BE2C (cell line): ENCODE measurements at regions not wholly inside any gene's neighbourhood (a gene's known extent, or its start where the extent isn't known, plus 50 kb on each side); places are given as distances from the start of the nearest gene placed in this dataset.
"Not testable (repeated sequence)": the region's sequence is repeated elsewhere in the genome, so short reads cannot be mapped to it uniquely, and the experiment has no call there.

Experiments
- DNase-seq: peaks from one replicate; pipeline ENCODE4 v3.0.0-alpha.2; 2020
- H3K27me3 ChIP-seq: fragments of 250-450 bp; sonication (Bioruptor Pico); 2 replicates; pipeline ENCODE4 v1.5.1; 2020; ENCODE audit warnings: mild to moderate bottlenecking
- H3K36me3 ChIP-seq: fragments of 250-450 bp; sonication (Bioruptor Pico); 2 replicates; pipeline ENCODE4 v1.5.1; 2020; ENCODE audit warnings: mild to moderate bottlenecking
- H3K4me1 ChIP-seq: fragments of 250-450 bp; sonication (Bioruptor Pico); 2 replicates; pipeline ENCODE4 v1.5.1; 2020
- H3K4me3 ChIP-seq: 2 replicates; pipeline ENCODE4 v1.5.1; 2011; ENCODE audit warnings: low read depth, low read length
- H3K9me3 ChIP-seq: fragments of 250-450 bp; sonication (Bioruptor Pico); 2 replicates; pipeline ENCODE4 v1.5.1; 2020
- TF ChIP-seq, protein P1 (sequence below): IDR thresholded peaks from 2 replicates; pipeline ENCODE4 v1.5.1; 2012; ENCODE audit warnings: mild to moderate bottlenecking, low read depth, low read length

DNA sequence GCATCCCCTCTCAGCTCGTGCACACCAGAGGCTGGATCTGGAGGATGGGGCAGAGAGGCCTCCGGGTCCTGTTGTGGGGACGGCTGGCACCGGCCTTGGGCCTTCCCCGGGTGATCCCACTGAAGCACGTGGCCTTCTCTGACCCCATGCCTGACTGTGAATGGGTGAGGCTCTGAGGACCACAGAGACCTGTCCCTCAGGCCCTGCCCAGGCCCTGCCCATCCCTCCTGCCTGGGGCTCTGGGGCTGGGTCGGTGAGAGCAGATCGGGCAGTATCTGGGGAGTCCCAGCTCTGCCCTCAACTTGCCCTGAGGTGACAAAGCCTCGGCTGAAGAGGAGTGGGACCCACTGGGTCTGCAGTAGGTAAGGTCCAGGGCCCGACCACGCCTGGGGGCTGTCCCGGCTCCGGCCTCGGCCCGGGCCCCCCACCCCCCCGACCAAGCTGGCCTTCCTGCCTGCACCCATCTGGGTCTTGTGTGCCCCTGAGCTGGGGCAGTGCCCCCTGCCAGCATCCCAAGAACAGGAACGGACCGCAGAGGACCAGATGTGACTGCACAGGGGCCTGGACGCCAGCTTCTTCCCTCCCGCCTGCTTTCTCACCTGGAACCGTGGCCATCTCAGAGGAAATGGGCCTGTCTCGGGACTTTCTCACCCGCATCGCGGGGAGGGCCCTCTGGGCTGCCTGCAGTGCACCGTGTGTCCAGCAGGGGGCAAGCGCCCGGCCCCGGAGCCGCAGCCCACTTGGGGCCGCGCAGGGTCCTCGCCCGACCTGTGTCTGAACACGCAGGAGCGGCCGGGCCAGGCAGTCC lies 255.9 kb downstream of the PARP8 start:
- DNase-seq, H3K9me3 ChIP-seq, H3K27me3 ChIP-seq, H3K36me3 ChIP-seq, H3K4me1 ChIP-seq, H3K4me3 ChIP-seq: not testable (repeated sequence)
- TF ChIP-seq, protein P1, sequence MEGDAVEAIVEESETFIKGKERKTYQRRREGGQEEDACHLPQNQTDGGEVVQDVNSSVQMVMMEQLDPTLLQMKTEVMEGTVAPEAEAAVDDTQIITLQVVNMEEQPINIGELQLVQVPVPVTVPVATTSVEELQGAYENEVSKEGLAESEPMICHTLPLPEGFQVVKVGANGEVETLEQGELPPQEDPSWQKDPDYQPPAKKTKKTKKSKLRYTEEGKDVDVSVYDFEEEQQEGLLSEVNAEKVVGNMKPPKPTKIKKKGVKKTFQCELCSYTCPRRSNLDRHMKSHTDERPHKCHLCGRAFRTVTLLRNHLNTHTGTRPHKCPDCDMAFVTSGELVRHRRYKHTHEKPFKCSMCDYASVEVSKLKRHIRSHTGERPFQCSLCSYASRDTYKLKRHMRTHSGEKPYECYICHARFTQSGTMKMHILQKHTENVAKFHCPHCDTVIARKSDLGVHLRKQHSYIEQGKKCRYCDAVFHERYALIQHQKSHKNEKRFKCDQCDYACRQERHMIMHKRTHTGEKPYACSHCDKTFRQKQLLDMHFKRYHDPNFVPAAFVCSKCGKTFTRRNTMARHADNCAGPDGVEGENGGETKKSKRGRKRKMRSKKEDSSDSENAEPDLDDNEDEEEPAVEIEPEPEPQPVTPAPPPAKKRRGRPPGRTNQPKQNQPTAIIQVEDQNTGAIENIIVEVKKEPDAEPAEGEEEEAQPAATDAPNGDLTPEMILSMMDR = peak; percentile 44

DNA sequence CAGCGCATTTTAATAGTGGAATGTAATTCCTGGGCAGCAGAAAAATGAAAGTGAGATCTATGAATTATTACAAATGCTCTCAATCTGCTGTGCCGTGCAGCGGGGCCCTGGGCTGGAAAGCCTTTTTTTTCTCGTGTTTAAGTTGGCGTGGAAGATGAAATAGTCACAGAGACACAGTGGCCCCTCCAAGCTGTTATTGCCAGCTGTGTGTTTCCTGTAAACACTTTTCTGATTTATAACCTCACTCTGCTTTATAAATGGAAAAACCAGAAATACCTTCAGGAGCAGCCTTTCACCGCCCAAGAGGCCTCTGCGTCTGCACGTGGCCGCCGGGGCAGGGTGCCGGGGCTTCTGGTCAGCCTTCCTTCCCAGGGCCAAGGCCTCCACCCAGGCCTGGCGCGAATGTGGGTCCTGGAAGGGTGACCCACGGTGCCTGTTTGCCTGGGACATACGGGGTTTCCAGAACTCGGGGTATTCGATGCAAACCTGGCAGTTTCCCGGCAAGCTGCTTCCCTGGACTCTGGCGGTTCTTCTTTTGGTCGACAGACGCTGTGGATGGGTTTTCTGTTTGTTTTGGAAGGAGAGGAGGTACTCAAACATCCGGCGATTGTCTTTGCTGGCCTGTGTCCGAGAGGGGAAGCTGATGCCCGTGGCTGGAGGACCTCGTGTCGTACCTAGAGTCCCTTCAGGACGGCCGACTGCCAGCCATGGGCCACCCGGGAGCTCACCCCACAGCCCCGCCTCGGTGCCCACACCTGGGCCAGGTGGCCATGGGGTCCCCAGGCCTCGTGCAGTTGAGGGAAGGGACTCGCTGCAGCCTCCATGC lies 256.7 kb downstream of the PARP8 start:
- TF ChIP-seq, protein P1 = no peak
- Histone ChIP-seq H3K4me3 (no peak overlapping the region), H3K9me3 (no peaks in the 10 kb centered on the region), H3K4me1 (no peaks in the 10 kb centered on the region), H3K36me3 (no peaks in the 10 kb centered on the region), H3K27me3 (no peaks in the 10 kb centered on the region)
- no peak for DNase-seq

DNA sequence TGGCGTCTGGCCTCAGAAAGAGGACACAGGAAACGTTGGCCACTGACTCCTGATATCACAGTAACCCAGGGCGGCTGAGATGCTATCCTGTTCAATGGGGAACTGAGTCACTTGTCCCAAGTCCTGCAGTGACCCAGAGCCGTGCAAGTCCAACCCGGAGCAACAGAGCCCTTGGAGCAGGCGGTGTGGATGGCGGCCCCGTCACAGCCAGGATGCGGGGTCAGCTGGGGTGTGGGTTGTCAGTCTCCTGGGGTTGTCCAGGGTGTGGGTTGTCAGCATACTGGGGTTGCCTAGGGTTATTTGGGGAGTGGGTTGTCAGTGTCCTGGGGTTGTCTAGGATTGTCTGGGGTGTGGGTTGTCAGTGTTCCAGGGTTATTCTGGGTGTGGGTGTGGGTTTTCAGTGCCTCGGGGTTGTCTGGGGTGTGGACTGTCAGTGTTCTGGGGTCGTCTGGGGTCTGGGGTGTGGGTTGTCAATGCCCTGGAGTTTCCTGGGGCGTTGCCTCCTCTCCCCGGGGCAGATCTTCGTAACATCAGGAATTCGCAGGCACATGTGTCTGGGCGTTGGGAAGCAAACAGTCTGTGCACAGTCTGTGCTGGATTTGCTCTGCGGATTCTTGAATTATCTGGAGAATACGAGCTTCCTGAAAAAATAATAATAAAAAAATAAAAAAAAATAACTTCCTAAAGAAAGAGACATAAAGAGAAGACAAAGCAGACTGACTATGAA lies 257.5 kb downstream of the PARP8 start:
- TF ChIP-seq, protein P1 = no peak
- Histone ChIP-seq H3K27me3 (no peaks in the 10 kb centered on the region), H3K4me3 (no peak overlapping the region), H3K4me1 (no peaks in the 10 kb centered on the region), H3K9me3 (no peaks in the 10 kb centered on the region), H3K36me3 (no peaks in the 10 kb centered on the region)
- no peak for DNase-seq

DNA sequence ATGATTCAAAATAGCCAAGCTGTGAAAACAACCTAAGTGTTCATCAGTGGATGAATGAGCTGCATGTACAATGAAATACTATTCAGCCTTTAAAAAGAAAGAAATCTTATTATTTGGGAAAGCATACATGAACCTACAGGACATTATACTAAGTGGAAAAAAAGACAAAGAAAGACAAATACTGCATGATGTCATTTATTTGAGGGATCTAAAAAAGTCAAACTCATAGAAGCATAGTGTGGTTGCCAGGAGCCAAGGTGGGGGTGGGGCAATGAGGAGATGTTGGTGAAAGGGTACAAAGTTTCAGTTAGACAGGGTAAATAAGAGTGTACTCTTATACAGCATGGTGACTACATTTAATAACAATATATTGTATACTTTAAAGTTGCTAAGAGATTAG lies 261.5 kb downstream of the PARP8 start:
- Histone ChIP-seq H3K36me3 (no peaks in the 10 kb centered on the region), H3K4me3 (no peak overlapping the region), H3K4me1 (no peaks in the 10 kb centered on the region), H3K9me3 (no peaks in the 10 kb centered on the region), H3K27me3 (peaks cover 9% of the 10 kb centered on the region; the same call in 1 of the 2 replicates)
- no peak for DNase-seq
- TF ChIP-seq, protein P1 = no peak

DNA sequence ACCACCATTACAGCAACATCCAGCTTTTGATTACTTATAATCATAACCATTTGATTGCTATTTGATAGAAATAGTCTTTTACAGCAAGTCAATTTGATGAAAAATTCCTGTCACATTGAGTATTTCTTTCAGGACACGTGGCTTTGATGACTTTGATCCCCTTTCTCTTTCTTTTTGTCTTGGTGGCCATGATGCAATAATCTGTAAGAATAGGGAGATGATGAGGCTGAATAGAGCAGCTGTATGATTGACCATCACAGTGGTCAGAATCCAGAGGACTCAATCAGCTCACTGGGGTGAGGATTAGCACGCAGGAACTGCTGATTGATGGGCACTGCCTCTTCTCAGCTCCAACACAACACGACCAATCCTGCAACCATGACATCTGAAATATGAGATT lies 262.7 kb downstream of the PARP8 start:
- H3K27me3 ChIP-seq = peaks cover 9% of the 10 kb centered on the region; the same call in 1 of the 2 replicates

More for the DNA sequence above, 262.7 kb downstream of the PARP8 start:
- DNase-seq = no peak
- H3K4me3 ChIP-seq = no peak overlapping the region
- no peaks in the 10 kb centered on the region for H3K4me1 ChIP-seq
- TF ChIP-seq, protein P1 = no peak
- H3K36me3 ChIP-seq = no peaks in the 10 kb centered on the region
- H3K9me3 ChIP-seq = no peaks in the 10 kb centered on the region
